ENCODE measurements at regions not wholly inside any gene's neighbourhood (a gene's known extent, or its start where the extent isn't known, plus 50 kb on each side); places are given as distances from the start of the nearest gene placed in this dataset.
A peak's percentile ranks its signal among the peaks of the same experiment; 100 is the strongest.

GRCh38 chr9:28868228-28868990, 1295.1 kb upstream of the C9orf72 start:
- no peak for DNase-seq

GRCh38 chr9:28882529-28882928, 1309.2 kb upstream of the C9orf72 start:
- no peak for DNase-seq

GRCh38 chr9:28883234-28883633, 1310.0 kb upstream of the C9orf72 start:
- no peak for DNase-seq

GRCh38 chr9:28887188-28887884, 1314.1 kb upstream of the C9orf72 start:
- no peak for DNase-seq

- DNase-seq = no peak
Measured at GRCh38 chr9:28888806-28889205, 1315.5 kb upstream of the C9orf72 start.

- no peak for DNase-seq
Measured at GRCh38 chr9:28892538-28892937, 1319.3 kb upstream of the C9orf72 start.

- DNase-seq = no peak
Measured at GRCh38 chr9:28899267-28899666, 1326.0 kb upstream of the C9orf72 start.

GRCh38 chr9:28899926-28900325, 1326.6 kb upstream of the C9orf72 start:
- DNase-seq = no peak

- no peak for DNase-seq
Measured at GRCh38 chr9:28900406-28900805, 1327.1 kb upstream of the C9orf72 start.

GRCh38 chr9:28909526-28909925, 1336.2 kb upstream of the C9orf72 start:
- DNase-seq = no peak

- no peak for DNase-seq
Measured at GRCh38 chr9:28912621-28913020, 1339.3 kb upstream of the C9orf72 start.

GRCh38 chr9:28915202-28915930, 1342.1 kb upstream of the C9orf72 start:
- DNase-seq = no peak

- DNase-seq = no peak
Measured at GRCh38 chr9:28916348-28916747, 1343.1 kb upstream of the C9orf72 start.

GRCh38 chr9:28921857-28922500, 1348.7 kb upstream of the C9orf72 start:
- peak in 1 of 2 experiments; percentile 9 for DNase-seq

- DNase-seq = no peak
Measured at GRCh38 chr9:28922891-28923290, 1349.6 kb upstream of the C9orf72 start.

GRCh38 chr9:28923351-28923750, 1350.1 kb upstream of the C9orf72 start:
- DNase-seq = no peak

GRCh38 chr9:28925157-28925556, 1351.9 kb upstream of the C9orf72 start:
- DNase-seq = no peak

GRCh38 chr9:28926306-28926705, 1353.0 kb upstream of the C9orf72 start:
- no peak for DNase-seq

GRCh38 chr9:28927691-28928090, 1354.4 kb upstream of the C9orf72 start:
- no peak for DNase-seq

- DNase-seq = no peak
Measured at GRCh38 chr9:28929433-28929832, 1356.2 kb upstream of the C9orf72 start.

GRCh38 chr9:28930766-28931165, 1357.5 kb upstream of the C9orf72 start:
- DNase-seq = no peak

- DNase-seq = no peak
Measured at GRCh38 chr9:28934111-28934510, 1360.8 kb upstream of the C9orf72 start.

- no peak for DNase-seq
Measured at GRCh38 chr9:28938981-28939380, 1365.7 kb upstream of the C9orf72 start.
